ENCODE measurements at regions not wholly inside any gene's neighbourhood (a gene's known extent, or its start where the extent isn't known, plus 50 kb on each side); places are given as distances from the start of the nearest gene placed in this dataset.

GRCh38 chr2:122238006-122238559, 482.6 kb downstream of the TSN start:
- no peak for DNase-seq (ENCODE audit: extremely low spot score)
- TF ChIP-seq FOXK2 (IDR thresholded peaks at IDR 0.05) = no peak
- no peak for TF ChIP-seq BHLHE40 (IDR thresholded peaks at IDR 0.05; ENCODE audit: borderline replicate concordance)
- ChIA-PET CTCF (no interaction called here), POLR2A (no interaction called here)

- no peak for DNase-seq (ENCODE audit: extremely low spot score)
- no peak for TF ChIP-seq BHLHE40 (IDR thresholded peaks at IDR 0.05; ENCODE audit: borderline replicate concordance)
- TF ChIP-seq L3MBTL2 (conservative IDR thresholded peaks at IDR 0.05) = no peak
- no peak for TF ChIP-seq ARNT (IDR thresholded peaks at IDR 0.05)
- no peak for TF ChIP-seq TARDBP (IDR thresholded peaks at IDR 0.05)
- no peak for TF ChIP-seq FOXA1 (IDR thresholded peaks at IDR 0.05)
- CTCF ChIA-PET = no interaction called here
- POLR2A ChIA-PET = no interaction called here
Measured at GRCh38 chr2:122239440-122239839, 484.0 kb downstream of the TSN start.

GRCh38 chr2:122244598-122245229, 489.3 kb downstream of the TSN start:
- DNase-seq (ENCODE audit: extremely low spot score) = no peak
- ChIA-PET CTCF (no interaction called here), POLR2A (no interaction called here)
- TF ChIP-seq CTBP1 (IDR thresholded peaks at IDR 0.05; ENCODE audit: borderline replicate concordance) (no peak), PKNOX1 (IDR thresholded peaks at IDR 0.05) (no peak), HDGF (IDR thresholded peaks at IDR 0.05; ENCODE audit: borderline replicate concordance) (no peak), SP1 (IDR thresholded peaks at IDR 0.05) (no peak), ELF4 (IDR thresholded peaks at IDR 0.05) (no peak), BHLHE40 (IDR thresholded peaks at IDR 0.05; ENCODE audit: borderline replicate concordance) (no peak), ARNT (IDR thresholded peaks at IDR 0.05) (no peak), FOXA1 (IDR thresholded peaks at IDR 0.05) (no peak), SUZ12 (IDR thresholded peaks at IDR 0.05) (no peak), TARDBP (IDR thresholded peaks at IDR 0.05) (no peak), FOXK2 (IDR thresholded peaks at IDR 0.05) (no peak), L3MBTL2 (conservative IDR thresholded peaks at IDR 0.05) (no peak), NFRKB (IDR thresholded peaks at IDR 0.05) (no peak), LEF1 (IDR thresholded peaks at IDR 0.05; ENCODE audit: borderline replicate concordance) (no peak), FOXM1 (IDR thresholded peaks at IDR 0.05; ENCODE audit: borderline replicate concordance) (no peak), ZNF384 (IDR thresholded peaks at IDR 0.05) (no peak)

GRCh38 chr2:122249673-122250072, 494.2 kb downstream of the TSN start:
- TF ChIP-seq SP1 (IDR thresholded peaks at IDR 0.05) (no peak), ELF4 (IDR thresholded peaks at IDR 0.05) (no peak), PKNOX1 (IDR thresholded peaks at IDR 0.05) (no peak), TARDBP (IDR thresholded peaks at IDR 0.05) (no peak), NFRKB (IDR thresholded peaks at IDR 0.05) (no peak), BHLHE40 (IDR thresholded peaks at IDR 0.05; ENCODE audit: borderline replicate concordance) (no peak), FOXK2 (IDR thresholded peaks at IDR 0.05) (no peak), ARNT (IDR thresholded peaks at IDR 0.05) (no peak), HDGF (IDR thresholded peaks at IDR 0.05; ENCODE audit: borderline replicate concordance) (no peak), FOXA1 (IDR thresholded peaks at IDR 0.05) (no peak), SUZ12 (IDR thresholded peaks at IDR 0.05) (no peak), ZNF384 (IDR thresholded peaks at IDR 0.05) (no peak), L3MBTL2 (conservative IDR thresholded peaks at IDR 0.05) (no peak)
- ChIA-PET CTCF (no interaction called here), POLR2A (no interaction called here)
- no peak for DNase-seq (ENCODE audit: extremely low spot score)

GRCh38 chr2:122251158-122251557, 495.7 kb downstream of the TSN start:
- no peak for DNase-seq (ENCODE audit: extremely low spot score)
- TF ChIP-seq ZNF384 (IDR thresholded peaks at IDR 0.05) (no peak), FOXM1 (IDR thresholded peaks at IDR 0.05; ENCODE audit: borderline replicate concordance) (no peak), BHLHE40 (IDR thresholded peaks at IDR 0.05; ENCODE audit: borderline replicate concordance) (no peak), CTBP1 (IDR thresholded peaks at IDR 0.05; ENCODE audit: borderline replicate concordance) (no peak), ARNT (IDR thresholded peaks at IDR 0.05) (no peak), NFRKB (IDR thresholded peaks at IDR 0.05) (no peak), FOXK2 (IDR thresholded peaks at IDR 0.05) (no peak), FOXA1 (IDR thresholded peaks at IDR 0.05) (no peak)
- ChIA-PET POLR2A (no interaction called here), CTCF (no interaction called here)

- no peak for DNase-seq (ENCODE audit: extremely low spot score)
- ChIA-PET POLR2A (no interaction called here), CTCF (no interaction called here)
- TF ChIP-seq SUZ12 (IDR thresholded peaks at IDR 0.05) (no peak), SP1 (IDR thresholded peaks at IDR 0.05) (no peak), TARDBP (IDR thresholded peaks at IDR 0.05) (no peak), FOXK2 (IDR thresholded peaks at IDR 0.05) (no peak), L3MBTL2 (conservative IDR thresholded peaks at IDR 0.05) (no peak), NFRKB (IDR thresholded peaks at IDR 0.05) (no peak)
Measured at GRCh38 chr2:122251566-122251965, 496.1 kb downstream of the TSN start.

GRCh38 chr2:122255924-122256323, 500.5 kb downstream of the TSN start:
- TF ChIP-seq ARNT (IDR thresholded peaks at IDR 0.05) (no peak), LEF1 (IDR thresholded peaks at IDR 0.05; ENCODE audit: borderline replicate concordance) (no peak), FOXA1 (IDR thresholded peaks at IDR 0.05) (no peak), FOXM1 (IDR thresholded peaks at IDR 0.05; ENCODE audit: borderline replicate concordance) (no peak), PKNOX1 (IDR thresholded peaks at IDR 0.05) (no peak), SUZ12 (IDR thresholded peaks at IDR 0.05) (no peak), CTBP1 (IDR thresholded peaks at IDR 0.05; ENCODE audit: borderline replicate concordance) (no peak), ZNF384 (IDR thresholded peaks at IDR 0.05) (no peak), BHLHE40 (IDR thresholded peaks at IDR 0.05; ENCODE audit: borderline replicate concordance) (no peak), NFRKB (IDR thresholded peaks at IDR 0.05) (no peak), SP1 (IDR thresholded peaks at IDR 0.05) (no peak), ELF4 (IDR thresholded peaks at IDR 0.05) (no peak), L3MBTL2 (conservative IDR thresholded peaks at IDR 0.05) (no peak), FOXK2 (IDR thresholded peaks at IDR 0.05) (no peak), TARDBP (IDR thresholded peaks at IDR 0.05) (no peak), HDGF (IDR thresholded peaks at IDR 0.05; ENCODE audit: borderline replicate concordance) (no peak)
- no peak for DNase-seq (ENCODE audit: extremely low spot score)
- ChIA-PET CTCF (no interaction called here), POLR2A (no interaction called here)

Data from HEK293T (cell line).